OCI-LY1 (cell line): ENCODE measurements at regions not wholly inside any gene's neighbourhood (a gene's known extent, or its start where the extent isn't known, plus 50 kb on each side); places are given as distances from the start of the nearest gene placed in this dataset.

Source experiments
- CTCF ChIP-seq: fragments of 200-600 bp; sonication (generic), shearing (Covaris generic); IDR thresholded peaks from 2 replicates; pipeline ENCODE4 v1.5.1; 2017; ENCODE audit warnings: mild to moderate bottlenecking, antibody characterized with exemption, low read length, moderate library complexity, mixed read lengths
- EZH2 ChIP-seq: fragments of 200-600 bp; sonication (generic), shearing (Covaris generic); IDR thresholded peaks from 2 replicates; pipeline ENCODE4 v1.8.0; 2017; ENCODE audit warnings: borderline replicate concordance, mixed run types, mild to moderate bottlenecking, antibody characterized with exemption, low read length, moderate library complexity, mixed read lengths

- TF ChIP-seq CTCF (no peak), EZH2 (no peak)
These were observed 88.8 kb downstream of the CD24 start for GRCh38 chr6:106885679-106886078.
